Erythroblast (primary cell): ENCODE measurements at regions not wholly inside any gene's neighbourhood (a gene's known extent, or its start where the extent isn't known, plus 50 kb on each side); places are given as distances from the start of the nearest gene placed in this dataset.
"Not testable (repeated sequence)": the region's sequence is repeated elsewhere in the genome, so short reads cannot be mapped to it uniquely, and the experiment has no call there.

Experiments used
- DNase-seq, 2 experiments: peaks; one replicate each; lab custom pipeline; 2025; lab: John Stamatoyannopoulos, UW
- GATA1 ChIP-seq: IDR thresholded peaks from 2 replicates; pipeline ENCODE4 v1.6.1; 2011; ENCODE audit warnings: low read depth, mild to moderate bottlenecking, control low read depth, low read length, moderate library complexity
- POLR2A ChIP-seq: IDR thresholded peaks from 2 replicates; pipeline ENCODE4 v1.6.1; 2011; ENCODE audit warnings: mild to moderate bottlenecking, low read length

- DNase-seq: no peak
- no peak for TF ChIP-seq GATA1
- TF ChIP-seq POLR2A: no peak
These were observed 125.3 kb upstream of the RAI2 start for GRCh38 chrX:17986440-17986839.

GRCh38 chrX:17984415-17984814 is 123.3 kb upstream of the RAI2 start:
- TF ChIP-seq GATA1: no peak
- no peak for TF ChIP-seq POLR2A
- no peak for DNase-seq

DNA sequence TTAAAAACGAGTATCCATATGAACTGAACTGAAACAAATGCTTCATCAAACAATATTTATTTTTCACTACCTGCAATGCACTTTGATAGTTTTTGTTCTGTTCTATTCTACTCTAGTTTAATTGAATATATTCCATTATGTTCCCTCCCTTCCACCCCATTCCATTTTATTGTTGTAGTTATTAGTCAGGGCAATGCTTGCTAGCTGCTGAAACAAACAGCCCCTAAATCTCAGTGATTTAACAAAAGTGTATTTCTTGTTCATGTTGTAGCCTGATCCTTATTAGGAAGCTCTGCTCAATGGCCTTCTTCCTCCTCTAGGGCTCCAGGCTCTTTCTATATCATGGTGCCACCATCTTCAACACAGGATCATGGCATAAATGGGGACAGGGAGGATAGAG is 122.3 kb upstream of the RAI2 start:
- no peak for DNase-seq
- TF ChIP-seq POLR2A: no peak
- TF ChIP-seq GATA1: no peak

DNA sequence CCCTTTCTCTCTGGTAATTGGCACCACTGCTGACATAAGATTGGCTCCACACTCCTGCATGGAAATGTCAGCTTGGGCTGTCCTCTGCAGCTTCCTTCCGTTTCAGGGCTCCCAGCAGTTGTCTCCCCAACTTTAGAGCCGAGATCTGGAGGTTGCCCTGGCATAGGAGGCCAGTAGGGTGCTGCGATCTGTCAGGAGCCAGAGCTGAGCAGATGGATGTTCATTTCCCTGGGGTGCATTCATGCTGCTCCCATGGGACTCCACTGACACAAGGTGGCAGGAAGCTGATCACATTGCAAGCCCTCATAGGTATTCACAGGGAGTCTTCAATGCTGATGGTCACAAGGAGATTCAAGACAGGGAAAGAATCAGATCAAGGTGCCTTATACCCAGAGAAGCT is 116.6 kb upstream of the RAI2 start:
- DNase-seq: no peak
- TF ChIP-seq GATA1 (no peak), POLR2A (no peak)

GRCh38 chrX:17976955-17977354 is 115.9 kb upstream of the RAI2 start:
- DNase-seq: no peak
- no peak for TF ChIP-seq POLR2A
- no peak for TF ChIP-seq GATA1

- not testable (repeated sequence) for DNase-seq
These were observed 114.3 kb upstream of the RAI2 start for GRCh38 chrX:17975349-17975748.

DNA sequence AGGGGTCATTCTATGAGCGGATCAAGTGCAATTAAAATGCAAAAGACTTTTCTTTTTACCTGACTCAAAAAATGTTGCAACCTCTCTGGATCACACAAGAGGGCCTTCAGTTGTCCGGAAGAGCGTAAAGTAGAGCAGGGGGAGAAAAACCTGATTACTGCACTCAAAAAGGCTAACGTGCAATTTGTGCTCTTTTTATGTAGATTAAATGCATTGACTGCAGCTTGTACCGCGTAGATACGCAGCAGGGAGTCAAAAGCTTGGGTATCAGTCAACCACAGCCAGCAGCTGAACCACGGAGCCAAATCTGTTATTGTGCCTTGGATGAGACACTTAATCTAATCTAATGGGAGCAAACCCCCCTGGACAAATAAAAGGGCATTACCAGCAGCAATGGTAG is 107.3 kb upstream of the RAI2 start:
- peak in 1 of 2 experiments; percentile 44 for DNase-seq
- TF ChIP-seq POLR2A (no peak), GATA1 (no peak)

- TF ChIP-seq GATA1 (no peak), POLR2A (no peak)
These were observed 106.8 kb upstream of the RAI2 start for GRCh38 chrX:17967888-17968287.

GRCh38 chrX:17964871-17965270 is 103.8 kb upstream of the RAI2 start:
- no peak for DNase-seq
- TF ChIP-seq POLR2A (no peak), GATA1 (no peak)

More at GRCh38 chrX:17967888-17968287, 106.8 kb upstream of the RAI2 start:
- no peak for DNase-seq

DNA sequence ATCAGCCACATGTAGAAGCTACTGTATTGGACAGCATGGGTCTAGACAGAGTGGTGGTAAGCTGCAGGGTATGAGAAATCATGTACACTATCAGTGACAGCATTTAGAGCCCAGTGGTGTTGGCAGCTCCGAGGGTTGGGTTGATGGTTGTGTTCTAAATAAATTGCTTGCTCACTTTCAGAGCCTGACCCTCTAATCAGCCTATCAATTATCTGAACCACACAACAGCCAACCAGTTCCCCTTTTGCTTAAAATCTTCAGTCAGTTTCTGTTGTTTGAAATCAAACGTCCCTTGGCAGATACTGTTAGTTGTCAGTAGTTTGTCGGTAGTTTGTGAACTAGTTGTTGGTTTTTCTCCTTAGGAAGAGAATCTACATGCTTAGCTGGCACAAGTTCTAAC is 99.8 kb upstream of the RAI2 start:
- TF ChIP-seq POLR2A (no peak), GATA1 (no peak)
- peak in 1 of 2 experiments; percentile 1 for DNase-seq

GRCh38 chrX:17944833-17945497 is 83.9 kb upstream of the RAI2 start:
- no peak for TF ChIP-seq GATA1
- TF ChIP-seq POLR2A: no peak

DNA sequence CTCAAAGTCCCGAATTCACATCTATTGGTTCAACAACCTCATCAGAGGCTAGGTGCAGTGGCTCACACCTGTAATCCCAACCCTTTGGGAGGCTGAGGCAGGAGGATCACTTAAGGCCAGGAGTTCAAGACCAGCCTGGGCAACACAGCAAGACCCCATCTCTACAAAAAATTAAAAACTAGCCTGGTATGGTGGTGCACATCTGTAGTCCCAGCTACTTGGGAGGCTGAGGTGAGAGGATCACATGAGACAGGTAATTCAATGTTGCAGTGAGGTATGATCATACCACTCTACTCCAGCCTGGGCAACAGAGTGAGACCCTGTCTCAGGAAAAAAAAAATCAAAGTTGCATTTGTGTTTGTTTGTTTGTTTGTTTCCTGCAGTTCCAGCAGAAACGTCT is 80.1 kb upstream of the RAI2 start:
- DNase-seq: not testable (repeated sequence)

More at GRCh38 chrX:17944833-17945497, 83.9 kb upstream of the RAI2 start:
- peak; percentile 1 to 43 for DNase-seq

- TF ChIP-seq POLR2A (no peak), GATA1 (no peak)
- no peak for DNase-seq
These were observed 78.6 kb upstream of the RAI2 start for GRCh38 chrX:17939724-17940123.

- TF ChIP-seq POLR2A (no peak), GATA1 (no peak)
- no peak for DNase-seq
These were observed 72.8 kb upstream of the RAI2 start for GRCh38 chrX:17933856-17934255.

DNA sequence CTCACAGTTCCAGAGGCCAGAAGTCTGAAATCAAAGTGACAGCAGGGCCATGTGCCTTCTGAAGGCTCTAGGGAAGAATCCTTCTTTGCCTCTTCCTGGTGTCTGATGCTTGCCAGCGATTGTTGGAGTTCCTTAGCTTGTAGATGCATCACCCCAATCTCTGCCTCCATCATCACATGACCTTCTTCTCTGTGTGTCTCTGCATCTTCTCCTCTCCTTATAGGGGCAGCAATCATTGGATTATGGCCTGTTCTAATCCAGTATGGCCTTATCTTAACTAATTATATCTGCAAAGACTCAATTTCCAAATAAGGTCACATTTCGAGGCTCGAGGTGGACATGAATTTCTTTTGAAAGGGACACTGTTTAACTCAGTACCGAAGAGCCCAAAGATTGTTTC is 71.7 kb upstream of the RAI2 start:
- DNase-seq: no peak
- no peak for TF ChIP-seq POLR2A
- TF ChIP-seq GATA1: no peak
